ENCODE measurements at regions not wholly inside any gene's neighbourhood (a gene's known extent, or its start where the extent isn't known, plus 50 kb on each side); places are given as distances from the start of the nearest gene placed in this dataset.

GRCh38 chr11:80937842-80938241, 1497.0 kb upstream of the TENM4 start:
- Histone ChIP-seq H3K4me2 (ENCODE audit: low read length) (no peak overlapping the region), H3K27ac (ENCODE audit: low read depth, low read length, poor library complexity, severe bottlenecking) (no peak overlapping the region), H2AFZ (ENCODE audit: low read length) (no peak overlapping the region), H4K20me1 (ENCODE audit: insufficient read depth, low read length) (no peaks in the 10 kb centered on the region), H3K79me2 (ENCODE audit: insufficient read depth, low read depth, low read length) (no peaks in the 10 kb centered on the region), H3K4me1 (ENCODE audit: insufficient read depth, low read length, poor library complexity, severe bottlenecking) (no peaks in the 10 kb centered on the region), H3K9me2 (ENCODE audit: insufficient read depth, low read length) (no peaks in the 10 kb centered on the region), H3K36me3 (ENCODE audit: insufficient read depth, low read length) (no peaks in the 10 kb centered on the region), H3K9me3 (ENCODE audit: low read length) (no peaks in the 10 kb centered on the region), H3K4me3 (ENCODE audit: low read depth, low read length, poor library complexity, severe bottlenecking) (no peak overlapping the region)
- POLR2A ChIA-PET: no interaction called here
- intact Hi-C loops (cut with micrococcal nuclease; ENCODE audit: unreplicated experiment): no loop called here
- TF ChIP-seq EZH2phosphoT487 (IDR thresholded peaks at IDR 0.05; ENCODE audit: borderline replicate concordance, low read depth, low read length) (no peak), CTCF (conservative IDR thresholded peaks at IDR 0.05; ENCODE audit: low read length) (no peak)
- BruUV-seq (replicated peaks): no TSS peak
- DNase-seq (ENCODE audit: low spot score): no peak
- CTCF ChIA-PET (ENCODE audit: unreplicated experiment): no interaction called here

GRCh38 chr11:80930038-80930437, 1489.2 kb upstream of the TENM4 start:
- no peaks in the 10 kb centered on the region for H3K4me1 ChIP-seq (ENCODE audit: insufficient read depth, low read length, poor library complexity, severe bottlenecking)
- TF ChIP-seq EZH2phosphoT487 (IDR thresholded peaks at IDR 0.05; ENCODE audit: borderline replicate concordance, low read depth, low read length) (no peak), CTCF (conservative IDR thresholded peaks at IDR 0.05; ENCODE audit: low read length) (no peak)
- CTCF ChIA-PET (ENCODE audit: unreplicated experiment): no interaction called here
- DNase-seq (ENCODE audit: low spot score): no peak
- no peaks in the 10 kb centered on the region for H3K36me3 ChIP-seq (ENCODE audit: insufficient read depth, low read length)
- H3K79me2 ChIP-seq (ENCODE audit: insufficient read depth, low read depth, low read length): no peaks in the 10 kb centered on the region
- H2AFZ ChIP-seq (ENCODE audit: low read length): no peak overlapping the region
- no peaks in the 10 kb centered on the region for H3K9me3 ChIP-seq (ENCODE audit: low read length)
- POLR2A ChIA-PET: interaction anchor here (0.6 kb wide), 1 partner anchor 389 kb away, joined by 3 read pairs; no protein-coding TSS in a partner anchor
- H3K4me3 ChIP-seq (ENCODE audit: low read depth, low read length, poor library complexity, severe bottlenecking): no peak overlapping the region
- intact Hi-C loops (cut with micrococcal nuclease; ENCODE audit: unreplicated experiment): no loop called here
- no peak overlapping the region for H3K27ac ChIP-seq (ENCODE audit: low read depth, low read length, poor library complexity, severe bottlenecking)
- no peak overlapping the region for H3K4me2 ChIP-seq (ENCODE audit: low read length)
- H3K9me2 ChIP-seq (ENCODE audit: insufficient read depth, low read length): no peaks in the 10 kb centered on the region
- BruUV-seq (replicated peaks): no TSS peak
- H4K20me1 ChIP-seq (ENCODE audit: insufficient read depth, low read length): no peaks in the 10 kb centered on the region

GRCh38 chr11:80929031-80929805, 1488.4 kb upstream of the TENM4 start:
- no peaks in the 10 kb centered on the region for H3K79me2 ChIP-seq (ENCODE audit: insufficient read depth, low read depth, low read length)
- H3K4me2 ChIP-seq (ENCODE audit: low read length): no peak overlapping the region
- H4K20me1 ChIP-seq (ENCODE audit: insufficient read depth, low read length): no peaks in the 10 kb centered on the region
- CTCF ChIA-PET (ENCODE audit: unreplicated experiment): no interaction called here
- no peak for DNase-seq (ENCODE audit: low spot score)
- H3K4me1 ChIP-seq (ENCODE audit: insufficient read depth, low read length, poor library complexity, severe bottlenecking): no peaks in the 10 kb centered on the region
- POLR2A ChIA-PET: interaction anchor here (0.6 kb wide), 1 partner anchor 388 kb away, joined by 3 read pairs; no protein-coding TSS in a partner anchor
- no peaks in the 10 kb centered on the region for H3K36me3 ChIP-seq (ENCODE audit: insufficient read depth, low read length)
- TF ChIP-seq CTCF (conservative IDR thresholded peaks at IDR 0.05; ENCODE audit: low read length) (no peak), EZH2phosphoT487 (IDR thresholded peaks at IDR 0.05; ENCODE audit: borderline replicate concordance, low read depth, low read length) (no peak)
- no peak overlapping the region for H3K27ac ChIP-seq (ENCODE audit: low read depth, low read length, poor library complexity, severe bottlenecking)
- H3K9me2 ChIP-seq (ENCODE audit: insufficient read depth, low read length): no peaks in the 10 kb centered on the region
- H3K9me3 ChIP-seq (ENCODE audit: low read length): no peaks in the 10 kb centered on the region
- no peak overlapping the region for H2AFZ ChIP-seq (ENCODE audit: low read length)
- no peak overlapping the region for H3K4me3 ChIP-seq (ENCODE audit: low read depth, low read length, poor library complexity, severe bottlenecking)
- BruUV-seq (replicated peaks): no TSS peak
- intact Hi-C loops (cut with micrococcal nuclease; ENCODE audit: unreplicated experiment): no loop called here
